B cell (primary cell): ENCODE measurements at regions not wholly inside any gene's neighbourhood (a gene's known extent, or its start where the extent isn't known, plus 50 kb on each side); places are given as distances from the start of the nearest gene placed in this dataset.

ENCODE experiments used
- ATAC-seq: fragments of 200-7000 bp; cut with Tn5 transposase; one replicate; pipeline ENCODE4 v1.10.0; 2021; ENCODE audit warnings: low read depth, mild to moderate bottlenecking, moderate number of reproducible peaks, moderate library complexity
- CTCF ChIA-PET: fragments of 350-600 bp; sonication (Branson Sonifier 250); formaldehyde crosslinking; loops from one replicate; lab custom pipeline; 2021; ENCODE audit warnings: antibody characterized with exemption, inconsistent platforms; lab: Charles Lee
- POLR2A ChIA-PET: fragments of 350-600 bp; sonication (Branson Sonifier 250); formaldehyde crosslinking; loops from one replicate; lab custom pipeline; 2021; ENCODE audit warnings: antibody characterized with exemption; lab: Charles Lee
- DNase-seq: peaks from one replicate; pipeline ENCODE4 v3.0.0; 2013
- H2AFZ ChIP-seq: 2 replicates; pipeline ENCODE4 v1.6.1; 2012; ENCODE audit warnings: mild to moderate bottlenecking, low read depth, low read length; ENCODE audit not compliant: insufficient read depth, poor library complexity, severe bottlenecking
- H3K27ac ChIP-seq, 2 donors: 1 replicate in 1 of 2; 2 replicates in 1 of 2; pipeline ENCODE4 v1.5.1; 2012 to 2013; ENCODE audit warnings: low read length in 2 of 2, mild to moderate bottlenecking in 2 of 2, moderate library complexity in 1 of 2
- H3K27me3 ChIP-seq, 4 experiments: fragments of 200-600 bp in 1 of 4; sonication (generic) in 1 of 4; replicated peaks in 1 of 4; 1 replicate in 2 of 4; 2 replicates in 2 of 4; pipeline versions ENCODE4 v1.6.1 to v1.7.0; 2013 to 2016; ENCODE audit warnings: low read length in 3 of 4, mild to moderate bottlenecking in 2 of 4, mixed read lengths in 1 of 4, moderate library complexity in 1 of 4; ENCODE audit not compliant: insufficient read depth in 4 of 4, control insufficient read depth in 3 of 4; ENCODE audit errors: control extremely low read depth in 1 of 4
- H3K36me3 ChIP-seq, 2 experiments: replicated peaks in 1 of 2; 1 replicate in 1 of 2; 2 replicates in 1 of 2; pipeline versions ENCODE4 v1.6.1 to v1.7.1; 2013; ENCODE audit warnings: low read length in 1 of 2; ENCODE audit not compliant: insufficient read depth in 2 of 2, control insufficient read depth in 1 of 2; ENCODE audit errors: control extremely low read depth in 1 of 2, extremely low read depth in 1 of 2
- H3K4me1 ChIP-seq, 2 donors: fragments of 200-600 bp in 1 of 2; sonication (generic) in 1 of 2; 1 replicate in 1 of 2; 2 replicates in 1 of 2; pipeline versions ENCODE4 v1.5.1 to v1.6.1; 2013 to 2017; ENCODE audit warnings: low read length in 2 of 2; ENCODE audit not compliant: control insufficient read depth in 2 of 2, insufficient read depth in 2 of 2
- H3K4me2 ChIP-seq: replicated peaks from 2 replicates; pipeline ENCODE3; 2012; ENCODE audit warnings: mild to moderate bottlenecking, low read depth, low read length; ENCODE audit not compliant: poor library complexity, severe bottlenecking
- H3K4me3 ChIP-seq, 5 experiments: fragments of 200-600 bp in 1 of 5; sonication (generic) in 1 of 5; 1 replicate in 3 of 5; 2 replicates in 2 of 5; pipeline versions ENCODE4 v1.5.1 to v1.7.0; 2011 to 2016; ENCODE audit warnings: low read length in 4 of 5, mild to moderate bottlenecking in 4 of 5, low read depth in 2 of 5, control low read depth in 1 of 5, moderate library complexity in 1 of 5; ENCODE audit not compliant: insufficient read depth in 1 of 5; ENCODE audit errors: control extremely low read depth in 1 of 5, extremely low read depth in 1 of 5
- H3K79me2 ChIP-seq: fragments of 200-600 bp; sonication (generic); one replicate; pipeline ENCODE4 v1.6.0; 2016; ENCODE audit warnings: low read length; ENCODE audit not compliant: control insufficient read depth, insufficient read depth
- H3K9ac ChIP-seq: fragments of 200-600 bp; sonication (generic); 2 replicates; pipeline ENCODE4 v1.6.1; 2017; ENCODE audit warnings: mild to moderate bottlenecking, low read length, moderate library complexity
- H3K9me3 ChIP-seq, 3 donors: one replicate each; pipeline versions ENCODE4 v1.6.1 to v1.7.1; 2013; ENCODE audit warnings: low read length in 2 of 3; ENCODE audit not compliant: control insufficient read depth in 2 of 3, insufficient read depth in 1 of 3; ENCODE audit errors: control extremely low read depth in 1 of 3
- H4K20me1 ChIP-seq: 2 replicates; pipeline ENCODE4 v1.6.0; 2012; ENCODE audit warnings: mild to moderate bottlenecking, low read length; ENCODE audit not compliant: insufficient read depth, control insufficient read depth, poor library complexity, severe bottlenecking
- H3K27ac Mint-ChIP-seq: one replicate; pipeline ENCODE4 v1.8.0; 2021; ENCODE audit warnings: mixed read lengths
- H3K27me3 Mint-ChIP-seq: one replicate; pipeline ENCODE4 v1.8.0; 2021; ENCODE audit warnings: mixed read lengths
- H3K4me1 Mint-ChIP-seq: one replicate; pipeline ENCODE4 v1.8.0; 2021; ENCODE audit warnings: mixed read lengths
- H3K4me3 Mint-ChIP-seq: one replicate; pipeline ENCODE4 v1.8.0; 2021; ENCODE audit warnings: mixed read lengths
- H3K9me3 Mint-ChIP-seq: one replicate; pipeline ENCODE4 v1.8.0; 2022; ENCODE audit warnings: mixed read lengths; ENCODE audit not compliant: insufficient read depth
- EZH2 ChIP-seq: IDR thresholded peaks from 2 replicates; pipeline ENCODE4 v1.6.1; 2012; ENCODE audit warnings: borderline replicate concordance, low read depth, mild to moderate bottlenecking, moderate library complexity, low read length; ENCODE audit not compliant: insufficient read depth, poor library complexity, severe bottlenecking
- WGBS: methylation state at CpG from one replicate; pipeline ENCODE4 v1.1.5; 2013; ENCODE audit warnings: missing lambda C conversion rate; ENCODE audit not compliant: insufficient coverage; 5-methylcytosine and 5-hydroxymethylcytosine counted together
- intact Hi-C: fragments of 100-400 bp; cut with micrococcal nuclease; formaldehyde crosslinking; loops from one replicate; pipeline ENCODE4 v1.10.0; 2022
- TF ChIP-seq, protein P1 (sequence below): fragments of 200-600 bp; IDR thresholded peaks from one replicate; pipeline ENCODE4 v1.8.0; 2022; ENCODE audit warnings: antibody characterized with exemption, mild to moderate bottlenecking

DNA sequence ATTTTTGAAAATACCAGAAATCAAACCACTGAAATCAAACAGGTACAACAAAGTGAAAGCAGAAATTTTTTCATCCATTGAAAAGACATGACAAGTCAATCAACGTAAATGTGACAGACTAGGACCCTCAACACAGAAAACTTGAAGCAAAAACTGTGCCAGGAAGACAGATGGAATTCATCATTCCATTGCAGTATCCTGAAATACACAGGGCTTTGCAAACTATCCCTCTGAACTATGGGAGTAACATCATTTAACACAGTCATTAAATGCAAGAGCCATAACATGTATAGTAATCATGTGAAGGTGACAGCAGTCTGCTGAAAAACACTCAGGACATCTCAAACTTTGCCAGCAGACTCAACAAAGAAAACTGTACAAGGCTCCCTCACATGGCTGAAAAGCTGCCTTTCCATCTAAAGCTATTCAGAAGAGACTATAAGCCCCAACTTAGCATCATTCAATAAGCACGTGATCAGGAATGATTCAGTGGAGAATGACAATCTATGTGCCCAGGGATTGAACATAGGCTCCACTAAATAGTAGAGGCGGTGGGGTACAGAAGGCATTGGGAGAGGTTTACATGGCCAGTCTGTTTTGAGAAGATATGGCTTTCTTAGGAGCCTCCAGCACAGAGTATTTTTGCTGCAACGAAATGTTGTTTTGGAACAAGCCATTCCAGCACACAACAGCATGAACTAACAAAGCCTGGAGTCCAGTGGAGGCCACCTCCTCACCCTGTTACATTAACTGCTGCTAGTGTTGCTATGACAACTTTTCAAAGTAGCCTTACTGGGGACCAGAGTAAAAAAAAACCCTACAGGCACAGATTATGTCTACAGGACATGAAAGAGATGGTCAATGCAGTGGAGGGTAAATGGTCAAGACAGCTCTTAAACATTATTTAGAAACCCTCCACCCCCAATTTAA lies 274.5 kb upstream of the NOCT start:
- WGBS = no CpG with 5 or more reads among the region's 4 CpGs
- Histone ChIP-seq H4K20me1 (no peaks in the 10 kb centered on the region), H3K4me3 (no peak overlapping the region), H3K36me3 (no peaks in the 10 kb centered on the region), H2AFZ (no peak overlapping the region), H3K4me1 (no peaks in the 10 kb centered on the region), H3K27me3 (no peaks in the 10 kb centered on the region), H3K27ac (no peak overlapping the region), H3K79me2 (no peaks in the 10 kb centered on the region), H3K9ac (no peak overlapping the region), H3K4me2 (no peak overlapping the region), H3K9me3 (peaks cover 0 to 3% (median 0%) of the 10 kb centered on the region in 3 donors)
- DNase-seq = no peak
- intact Hi-C loops = no loop called here
- TF ChIP-seq EZH2 = no peak
- TF ChIP-seq, protein P1, sequence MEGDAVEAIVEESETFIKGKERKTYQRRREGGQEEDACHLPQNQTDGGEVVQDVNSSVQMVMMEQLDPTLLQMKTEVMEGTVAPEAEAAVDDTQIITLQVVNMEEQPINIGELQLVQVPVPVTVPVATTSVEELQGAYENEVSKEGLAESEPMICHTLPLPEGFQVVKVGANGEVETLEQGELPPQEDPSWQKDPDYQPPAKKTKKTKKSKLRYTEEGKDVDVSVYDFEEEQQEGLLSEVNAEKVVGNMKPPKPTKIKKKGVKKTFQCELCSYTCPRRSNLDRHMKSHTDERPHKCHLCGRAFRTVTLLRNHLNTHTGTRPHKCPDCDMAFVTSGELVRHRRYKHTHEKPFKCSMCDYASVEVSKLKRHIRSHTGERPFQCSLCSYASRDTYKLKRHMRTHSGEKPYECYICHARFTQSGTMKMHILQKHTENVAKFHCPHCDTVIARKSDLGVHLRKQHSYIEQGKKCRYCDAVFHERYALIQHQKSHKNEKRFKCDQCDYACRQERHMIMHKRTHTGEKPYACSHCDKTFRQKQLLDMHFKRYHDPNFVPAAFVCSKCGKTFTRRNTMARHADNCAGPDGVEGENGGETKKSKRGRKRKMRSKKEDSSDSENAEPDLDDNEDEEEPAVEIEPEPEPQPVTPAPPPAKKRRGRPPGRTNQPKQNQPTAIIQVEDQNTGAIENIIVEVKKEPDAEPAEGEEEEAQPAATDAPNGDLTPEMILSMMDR = no peak
- peaks cover 2% of the 10 kb centered on the region for H3K9me3 Mint-ChIP-seq
- H3K4me1 Mint-ChIP-seq = no peaks in the 10 kb centered on the region
- CTCF ChIA-PET = no interaction called here
- POLR2A ChIA-PET = no interaction called here
- no peak overlapping the region for H3K4me3 Mint-ChIP-seq
- no peak for ATAC-seq
- peaks cover 7% of the 10 kb centered on the region for H3K27me3 Mint-ChIP-seq
- H3K27ac Mint-ChIP-seq = no peak overlapping the region

DNA sequence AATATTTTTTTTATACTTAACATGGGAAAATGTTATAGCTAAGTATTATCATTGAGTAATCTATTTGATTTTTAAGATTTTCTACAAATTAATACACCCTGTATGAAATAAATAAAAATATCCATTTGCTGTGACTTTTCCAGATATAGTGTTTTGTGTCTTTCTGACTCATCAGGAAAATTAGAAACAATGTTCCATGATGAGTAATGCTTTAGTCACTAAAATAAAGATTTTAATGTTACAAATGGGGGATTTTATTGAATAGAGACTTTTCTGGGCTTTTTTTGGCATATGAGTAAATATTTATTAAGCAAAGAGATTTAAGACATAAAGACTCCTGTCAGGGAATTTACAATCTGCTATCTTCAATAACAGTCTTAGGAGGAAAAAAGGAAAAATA lies 279.2 kb upstream of the NOCT start:
- Histone ChIP-seq H3K36me3 (no peaks in the 10 kb centered on the region), H4K20me1 (no peaks in the 10 kb centered on the region), H3K9ac (no peak overlapping the region), H3K27ac (no peak overlapping the region), H3K27me3 (no peaks in the 10 kb centered on the region), H3K9me3 (peaks cover 0 to 3% (median 0%) of the 10 kb centered on the region in 3 donors), H3K79me2 (no peaks in the 10 kb centered on the region), H3K4me1 (no peaks in the 10 kb centered on the region), H2AFZ (no peak overlapping the region), H3K4me3 (no peak overlapping the region), H3K4me2 (no peak overlapping the region)
- intact Hi-C loops = no loop called here
- Mint-ChIP-seq H3K9me3 (peaks cover 2% of the 10 kb centered on the region), H3K27ac (no peak overlapping the region), H3K4me3 (no peak overlapping the region), H3K27me3 (no peaks in the 10 kb centered on the region), H3K4me1 (no peaks in the 10 kb centered on the region)
- ChIA-PET POLR2A (no interaction called here), CTCF (no interaction called here)
- no peak for DNase-seq
- TF ChIP-seq EZH2 = no peak
- TF ChIP-seq, protein P1 = no peak
- ATAC-seq = no peak
